Fibroblast of lung (primary cell): ENCODE measurements at regions not wholly inside any gene's neighbourhood (a gene's known extent, or its start where the extent isn't known, plus 50 kb on each side); places are given as distances from the start of the nearest gene placed in this dataset.

ENCODE experiments used
- DNase-seq, 2 donors: peaks; one replicate each; pipeline versions ENCODE4 v3.0.0 to v3.0.0-alpha.2; 2010; ENCODE audit warnings: low read depth in 2 of 2
- H2AFZ ChIP-seq: 2 replicates; pipeline ENCODE4 v1.5.1; 2012; ENCODE audit warnings: low read length, control low read depth, inconsistent platforms
- H3K27ac ChIP-seq: 2 replicates; pipeline ENCODE4 v1.5.1; 2011; ENCODE audit warnings: low read length, control low read depth; ENCODE audit not compliant: insufficient read depth
- H3K27me3 ChIP-seq: 2 replicates; pipeline ENCODE4 v1.5.1; 2011; ENCODE audit warnings: mild to moderate bottlenecking, low read length; ENCODE audit not compliant: control insufficient read depth, insufficient read depth
- H3K36me3 ChIP-seq: 2 replicates; pipeline ENCODE4 v1.5.1; 2011; ENCODE audit warnings: low read length; ENCODE audit not compliant: control insufficient read depth, insufficient read depth
- H3K4me1 ChIP-seq: 2 replicates; pipeline ENCODE4 v1.5.1; 2011; ENCODE audit warnings: low read length; ENCODE audit not compliant: control insufficient read depth, insufficient read depth; ENCODE audit errors: extremely low read depth
- H3K4me2 ChIP-seq: 2 replicates; pipeline ENCODE4 v1.5.1; 2011; ENCODE audit warnings: low read length, control low read depth; ENCODE audit not compliant: insufficient read depth; ENCODE audit errors: extremely low read depth
- H3K4me3 ChIP-seq, 4 experiments: fragments of 200-600 bp in 1 of 4; sonication (generic) in 1 of 4; replicated peaks in 1 of 4; 2 replicates each; pipeline ENCODE4 v1.5.1; 2011 to 2016; ENCODE audit warnings: low read length in 4 of 4, low read depth in 3 of 4, mild to moderate bottlenecking in 3 of 4, control low read depth in 2 of 4, inconsistent platforms in 1 of 4, mixed read lengths in 1 of 4; ENCODE audit not compliant: insufficient read depth in 1 of 4; ENCODE audit errors: control extremely low read depth in 1 of 4
- H3K79me2 ChIP-seq: 2 replicates; pipeline ENCODE4 v1.5.1; 2012; ENCODE audit warnings: mild to moderate bottlenecking, low read length, inconsistent platforms; ENCODE audit not compliant: control insufficient read depth, insufficient read depth
- H3K9ac ChIP-seq: 2 replicates; pipeline ENCODE4 v1.5.1; 2011; ENCODE audit warnings: mild to moderate bottlenecking, low read length, control low read depth; ENCODE audit not compliant: insufficient read depth
- H3K9me3 ChIP-seq: 2 replicates; pipeline ENCODE4 v1.5.1; 2012; ENCODE audit warnings: low read depth, low read length; ENCODE audit not compliant: control insufficient read depth, insufficient read depth
- H4K20me1 ChIP-seq: 2 replicates; pipeline ENCODE4 v1.5.1; 2011; ENCODE audit warnings: low read length; ENCODE audit not compliant: control insufficient read depth, insufficient read depth; ENCODE audit errors: extremely low read depth
- EZH2 ChIP-seq: IDR thresholded peaks from 2 replicates; pipeline ENCODE4 v1.5.1; 2012; ENCODE audit warnings: low read length, control low read depth, mild to moderate bottlenecking; ENCODE audit errors: missing control alignments
- TF ChIP-seq, protein P1 (sequence below), 2 donors: IDR thresholded peaks in 1 of 2; conservative IDR thresholded peaks in 1 of 2; 1 replicate in 1 of 2; 2 replicates in 1 of 2; pipeline ENCODE4 v1.5.1; 2011 to 2012; ENCODE audit warnings: low read length in 2 of 2, control low read depth in 1 of 2, inconsistent platforms in 1 of 2, low read depth in 1 of 2, mild to moderate bottlenecking in 1 of 2

- TF ChIP-seq EZH2, result no peak
- TF ChIP-seq, protein P1, sequence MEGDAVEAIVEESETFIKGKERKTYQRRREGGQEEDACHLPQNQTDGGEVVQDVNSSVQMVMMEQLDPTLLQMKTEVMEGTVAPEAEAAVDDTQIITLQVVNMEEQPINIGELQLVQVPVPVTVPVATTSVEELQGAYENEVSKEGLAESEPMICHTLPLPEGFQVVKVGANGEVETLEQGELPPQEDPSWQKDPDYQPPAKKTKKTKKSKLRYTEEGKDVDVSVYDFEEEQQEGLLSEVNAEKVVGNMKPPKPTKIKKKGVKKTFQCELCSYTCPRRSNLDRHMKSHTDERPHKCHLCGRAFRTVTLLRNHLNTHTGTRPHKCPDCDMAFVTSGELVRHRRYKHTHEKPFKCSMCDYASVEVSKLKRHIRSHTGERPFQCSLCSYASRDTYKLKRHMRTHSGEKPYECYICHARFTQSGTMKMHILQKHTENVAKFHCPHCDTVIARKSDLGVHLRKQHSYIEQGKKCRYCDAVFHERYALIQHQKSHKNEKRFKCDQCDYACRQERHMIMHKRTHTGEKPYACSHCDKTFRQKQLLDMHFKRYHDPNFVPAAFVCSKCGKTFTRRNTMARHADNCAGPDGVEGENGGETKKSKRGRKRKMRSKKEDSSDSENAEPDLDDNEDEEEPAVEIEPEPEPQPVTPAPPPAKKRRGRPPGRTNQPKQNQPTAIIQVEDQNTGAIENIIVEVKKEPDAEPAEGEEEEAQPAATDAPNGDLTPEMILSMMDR (conservative IDR thresholded peaks at IDR 0.05 in 1 of 2, IDR thresholded peaks at IDR 0.05 in 1 of 2; ENCODE audit: low read depth in 1 of 2, low read length in 2 of 2), result no peak
- no peaks in the 10 kb centered on the region for H3K9me3 ChIP-seq
- no peak overlapping the region for H3K9ac ChIP-seq
These were observed 87.8 kb downstream of the PFDN4 start for GRCh38 chr20:54295686-54296085.

DNA sequence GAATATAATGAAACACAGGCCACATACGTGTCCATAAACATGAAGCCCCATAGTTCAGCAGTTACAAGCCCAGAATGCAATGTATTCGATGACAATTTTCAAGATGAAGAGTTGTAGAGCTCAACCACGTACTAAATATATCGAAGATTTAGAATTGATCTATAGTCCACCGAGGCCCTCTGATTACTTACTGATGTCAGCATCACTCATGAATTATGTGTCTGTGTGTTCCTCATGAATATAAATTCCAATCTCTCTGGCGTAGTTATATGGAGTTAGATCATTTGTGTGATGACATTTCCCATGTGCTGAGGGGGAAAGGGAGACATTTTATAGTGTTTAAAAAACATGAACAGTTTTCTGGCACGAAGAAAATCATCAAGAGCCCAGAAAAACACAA lies 97.5 kb downstream of the PFDN4 start:
- Histone ChIP-seq H3K4me2 (no peak overlapping the region), H3K9ac (no peak overlapping the region), H3K27me3 (no peaks in the 10 kb centered on the region), H3K27ac (no peak overlapping the region), H3K9me3 (no peaks in the 10 kb centered on the region), H3K36me3 (no peaks in the 10 kb centered on the region), H3K4me3 (no peak overlapping the region), H4K20me1 (no peaks in the 10 kb centered on the region), H3K4me1 (no peaks in the 10 kb centered on the region), H2AFZ (no peak overlapping the region), H3K79me2 (no peaks in the 10 kb centered on the region)
- DNase-seq, result peak in 1 of 2 donors; percentile 35
- TF ChIP-seq EZH2, result no peak
- TF ChIP-seq, protein P1 (conservative IDR thresholded peaks at IDR 0.05 in 1 of 2, IDR thresholded peaks at IDR 0.05 in 1 of 2; ENCODE audit: low read depth in 1 of 2, low read length in 2 of 2), result no peak

More at GRCh38 chr20:54295686-54296085, 87.8 kb downstream of the PFDN4 start:
- peak in 1 of 2 donors; percentile 38 for DNase-seq
- no peaks in the 10 kb centered on the region for H3K36me3 ChIP-seq
- no peaks in the 10 kb centered on the region for H3K4me1 ChIP-seq
- H4K20me1 ChIP-seq, result no peaks in the 10 kb centered on the region
- H3K27me3 ChIP-seq, result no peaks in the 10 kb centered on the region
- H3K4me3 ChIP-seq, result no peak overlapping the region
- H3K4me2 ChIP-seq, result no peak overlapping the region
- no peaks in the 10 kb centered on the region for H3K79me2 ChIP-seq
- no peak overlapping the region for H2AFZ ChIP-seq
- no peak overlapping the region for H3K27ac ChIP-seq

- Histone ChIP-seq H3K9ac (no peak overlapping the region), H3K27me3 (no peaks in the 10 kb centered on the region), H3K36me3 (no peaks in the 10 kb centered on the region), H2AFZ (no peak overlapping the region), H3K79me2 (no peaks in the 10 kb centered on the region), H3K4me1 (no peaks in the 10 kb centered on the region), H3K4me2 (no peak overlapping the region), H3K9me3 (no peaks in the 10 kb centered on the region), H3K4me3 (no peak overlapping the region), H3K27ac (no peak overlapping the region), H4K20me1 (no peaks in the 10 kb centered on the region)
- TF ChIP-seq, protein P1 (conservative IDR thresholded peaks at IDR 0.05 in 1 of 2, IDR thresholded peaks at IDR 0.05 in 1 of 2; ENCODE audit: low read depth in 1 of 2, low read length in 2 of 2), result no peak
- no peak for TF ChIP-seq EZH2
- no peak for DNase-seq
These were observed 99.3 kb downstream of the PFDN4 start for GRCh38 chr20:54306985-54307710.
